Neural cell (in vitro differentiated cells): ENCODE measurements at regions not wholly inside any gene's neighbourhood (a gene's known extent, or its start where the extent isn't known, plus 50 kb on each side); places are given as distances from the start of the nearest gene placed in this dataset.

Source experiments
- H2AFZ ChIP-seq: fragments of 200-600, 300-800 bp; sonication (generic), shearing (Covaris generic); 2 replicates; pipeline ENCODE4 v1.6.0; 2014; ENCODE audit warnings: low read depth, mild to moderate bottlenecking, antibody characterized with exemption, low read length, moderate library complexity
- H3F3A ChIP-seq: fragments of 200-600 bp; shearing (Covaris generic); 2 replicates; pipeline ENCODE4 v1.6.1; 2016; ENCODE audit warnings: mild to moderate bottlenecking, moderate library complexity, mixed read lengths, antibody characterized with exemption, low read length; ENCODE audit not compliant: insufficient read depth, poor library complexity, severe bottlenecking
- H3K27ac ChIP-seq: fragments of 200-600, 300-800 bp; sonication (generic), shearing (Covaris generic); 2 replicates; pipeline ENCODE4 v1.5.1; 2014; ENCODE audit warnings: mild to moderate bottlenecking, low read length, moderate library complexity
- H3K27me3 ChIP-seq: fragments of 300-800, 200-600 bp; sonication (generic), shearing (Covaris generic); 2 replicates; pipeline ENCODE4 v1.6.0; 2014; ENCODE audit warnings: mild to moderate bottlenecking, low read depth, low read length, moderate library complexity; ENCODE audit not compliant: insufficient read depth
- H3K36me3 ChIP-seq: fragments of 300-800, 200-600 bp; sonication (generic), shearing (Covaris generic); 2 replicates; pipeline ENCODE4 v1.5.1; 2014; ENCODE audit warnings: mild to moderate bottlenecking, antibody characterized with exemption, low read length, moderate library complexity; ENCODE audit not compliant: insufficient read depth
- H3K4me2 ChIP-seq: fragments of 300-800, 200-600 bp; sonication (generic), shearing (Covaris generic); 2 replicates; pipeline ENCODE4 v1.6.0; 2014; ENCODE audit warnings: mild to moderate bottlenecking, low read length
- H3K4me3 ChIP-seq: fragments of 300-800, 200-600 bp; sonication (generic), shearing (Covaris generic); 2 replicates; pipeline ENCODE4 v1.5.1; 2014; ENCODE audit warnings: mild to moderate bottlenecking, low read length, moderate library complexity
- H3K79me2 ChIP-seq: fragments of 200-600 bp; shearing (Covaris generic); replicated peaks from 2 replicates; pipeline ENCODE4 v1.6.0; 2014; ENCODE audit warnings: mild to moderate bottlenecking, low read length, moderate library complexity; ENCODE audit not compliant: insufficient read depth
- H3K9ac ChIP-seq: fragments of 300-800, 200-600 bp; sonication (generic), shearing (Covaris generic); 2 replicates; pipeline ENCODE4 v1.6.1; 2016; ENCODE audit warnings: mild to moderate bottlenecking, low read length, mixed read lengths
- H3K9me2 ChIP-seq: fragments of 200-600 bp; shearing (Covaris generic); 2 replicates; pipeline ENCODE4 v1.6.1; 2016; ENCODE audit warnings: mild to moderate bottlenecking, low read length, mixed read lengths; ENCODE audit not compliant: insufficient read depth
- H3K9me3 ChIP-seq: fragments of 200-600, 300-800 bp; sonication (generic), shearing (Covaris generic); 2 replicates; pipeline ENCODE4 v1.6.1; 2016; ENCODE audit warnings: mild to moderate bottlenecking, mixed run types, low read length, moderate library complexity, mixed read lengths
- H4K20me1 ChIP-seq: fragments of 200-600 bp; shearing (Covaris generic); 2 replicates; pipeline ENCODE4 v1.6.1; 2016; ENCODE audit warnings: mild to moderate bottlenecking, mixed run types; ENCODE audit not compliant: insufficient read depth
- EP300 ChIP-seq: fragments of 450-650 bp; conservative IDR thresholded peaks from 2 replicates; pipeline ENCODE4 v1.6.1; 2014; ENCODE audit warnings: antibody characterized with exemption, mild to moderate bottlenecking, moderate library complexity; ENCODE audit not compliant: poor library complexity, severe bottlenecking
- EZH2 ChIP-seq: fragments of 200-600, 300-800 bp; shearing (Covaris generic), sonication (generic); IDR thresholded peaks from 2 replicates; pipeline ENCODE4 v1.6.1; 2014; ENCODE audit warnings: antibody characterized with exemption, low read length, borderline replicate concordance, mild to moderate bottlenecking; ENCODE audit not compliant: insufficient read depth, poor library complexity, severe bottlenecking
- MXI1 ChIP-seq: fragments of 450-650 bp; conservative IDR thresholded peaks from 2 replicates; pipeline ENCODE4 v1.6.1; 2014; ENCODE audit warnings: antibody characterized with exemption, mild to moderate bottlenecking; ENCODE audit not compliant: poor library complexity, severe bottlenecking
- POLR2AphosphoS5 ChIP-seq: IDR thresholded peaks from 2 replicates; pipeline ENCODE4 v1.6.1; 2012
- RAD21 ChIP-seq: fragments of 450-650 bp; conservative IDR thresholded peaks from 2 replicates; pipeline ENCODE4 v1.6.1; 2014; ENCODE audit warnings: antibody characterized with exemption, mild to moderate bottlenecking, moderate library complexity
- SMC3 ChIP-seq: fragments of 450-650 bp; conservative IDR thresholded peaks from 2 replicates; pipeline ENCODE4 v1.6.1; 2014; ENCODE audit warnings: antibody characterized with exemption, mild to moderate bottlenecking, moderate library complexity; ENCODE audit not compliant: poor library complexity
- TAF1 ChIP-seq: IDR thresholded peaks from 2 replicates; pipeline ENCODE4 v1.6.1; 2012; ENCODE audit warnings: low read depth
- TF ChIP-seq, protein P1 (sequence below): IDR thresholded peaks from 2 replicates; pipeline ENCODE4 v1.6.1; 2012; ENCODE audit warnings: borderline replicate concordance
- TF ChIP-seq, protein P2 (sequence below): fragments of 450-650 bp; IDR thresholded peaks from 2 replicates; pipeline ENCODE4 v1.5.1; 2014; ENCODE audit warnings: antibody characterized with exemption, mild to moderate bottlenecking, moderate library complexity; ENCODE audit not compliant: poor library complexity, severe bottlenecking

DNA sequence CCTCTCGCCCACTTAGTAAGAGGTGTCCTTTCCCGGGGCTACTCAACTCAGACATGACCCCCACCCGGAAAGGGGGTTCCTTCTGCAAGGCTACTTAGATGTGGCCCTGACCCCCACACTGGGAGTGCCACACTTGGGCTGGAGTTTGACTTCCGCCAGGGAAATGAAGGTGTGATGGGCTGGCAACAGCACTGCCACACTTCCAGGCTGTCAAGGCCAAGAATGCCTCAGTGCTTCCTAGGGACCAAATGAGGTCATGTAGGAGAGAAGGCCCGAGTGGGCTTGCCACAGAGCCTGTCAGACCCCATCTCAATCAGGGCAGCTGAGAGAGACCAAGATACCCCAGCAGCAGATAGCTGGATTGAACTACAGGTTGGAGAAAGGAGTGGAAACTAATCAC is 55.5 kb downstream of the DRD1 start:
- Histone ChIP-seq H3K27me3 (no peaks in the 10 kb centered on the region), H3K36me3 (no peaks in the 10 kb centered on the region), H3K9me2 (no peaks in the 10 kb centered on the region), H3F3A (no peaks in the 10 kb centered on the region), H3K9me3 (no peaks in the 10 kb centered on the region), H3K9ac (no peak overlapping the region), H3K4me2 (no peak overlapping the region), H2AFZ (no peak overlapping the region), H3K4me3 (no peak overlapping the region), H3K79me2 (no peaks in the 10 kb centered on the region), H3K27ac (no peak overlapping the region), H4K20me1 (no peaks in the 10 kb centered on the region)
- TF ChIP-seq, protein P1, sequence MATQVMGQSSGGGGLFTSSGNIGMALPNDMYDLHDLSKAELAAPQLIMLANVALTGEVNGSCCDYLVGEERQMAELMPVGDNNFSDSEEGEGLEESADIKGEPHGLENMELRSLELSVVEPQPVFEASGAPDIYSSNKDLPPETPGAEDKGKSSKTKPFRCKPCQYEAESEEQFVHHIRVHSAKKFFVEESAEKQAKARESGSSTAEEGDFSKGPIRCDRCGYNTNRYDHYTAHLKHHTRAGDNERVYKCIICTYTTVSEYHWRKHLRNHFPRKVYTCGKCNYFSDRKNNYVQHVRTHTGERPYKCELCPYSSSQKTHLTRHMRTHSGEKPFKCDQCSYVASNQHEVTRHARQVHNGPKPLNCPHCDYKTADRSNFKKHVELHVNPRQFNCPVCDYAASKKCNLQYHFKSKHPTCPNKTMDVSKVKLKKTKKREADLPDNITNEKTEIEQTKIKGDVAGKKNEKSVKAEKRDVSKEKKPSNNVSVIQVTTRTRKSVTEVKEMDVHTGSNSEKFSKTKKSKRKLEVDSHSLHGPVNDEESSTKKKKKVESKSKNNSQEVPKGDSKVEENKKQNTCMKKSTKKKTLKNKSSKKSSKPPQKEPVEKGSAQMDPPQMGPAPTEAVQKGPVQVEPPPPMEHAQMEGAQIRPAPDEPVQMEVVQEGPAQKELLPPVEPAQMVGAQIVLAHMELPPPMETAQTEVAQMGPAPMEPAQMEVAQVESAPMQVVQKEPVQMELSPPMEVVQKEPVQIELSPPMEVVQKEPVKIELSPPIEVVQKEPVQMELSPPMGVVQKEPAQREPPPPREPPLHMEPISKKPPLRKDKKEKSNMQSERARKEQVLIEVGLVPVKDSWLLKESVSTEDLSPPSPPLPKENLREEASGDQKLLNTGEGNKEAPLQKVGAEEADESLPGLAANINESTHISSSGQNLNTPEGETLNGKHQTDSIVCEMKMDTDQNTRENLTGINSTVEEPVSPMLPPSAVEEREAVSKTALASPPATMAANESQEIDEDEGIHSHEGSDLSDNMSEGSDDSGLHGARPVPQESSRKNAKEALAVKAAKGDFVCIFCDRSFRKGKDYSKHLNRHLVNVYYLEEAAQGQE = no peak
- TF ChIP-seq TAF1 (no peak), EP300 (no peak), SMC3 (no peak), POLR2AphosphoS5 (no peak), EZH2 (no peak), MXI1 (no peak), RAD21 (no peak)
- TF ChIP-seq, protein P2, sequence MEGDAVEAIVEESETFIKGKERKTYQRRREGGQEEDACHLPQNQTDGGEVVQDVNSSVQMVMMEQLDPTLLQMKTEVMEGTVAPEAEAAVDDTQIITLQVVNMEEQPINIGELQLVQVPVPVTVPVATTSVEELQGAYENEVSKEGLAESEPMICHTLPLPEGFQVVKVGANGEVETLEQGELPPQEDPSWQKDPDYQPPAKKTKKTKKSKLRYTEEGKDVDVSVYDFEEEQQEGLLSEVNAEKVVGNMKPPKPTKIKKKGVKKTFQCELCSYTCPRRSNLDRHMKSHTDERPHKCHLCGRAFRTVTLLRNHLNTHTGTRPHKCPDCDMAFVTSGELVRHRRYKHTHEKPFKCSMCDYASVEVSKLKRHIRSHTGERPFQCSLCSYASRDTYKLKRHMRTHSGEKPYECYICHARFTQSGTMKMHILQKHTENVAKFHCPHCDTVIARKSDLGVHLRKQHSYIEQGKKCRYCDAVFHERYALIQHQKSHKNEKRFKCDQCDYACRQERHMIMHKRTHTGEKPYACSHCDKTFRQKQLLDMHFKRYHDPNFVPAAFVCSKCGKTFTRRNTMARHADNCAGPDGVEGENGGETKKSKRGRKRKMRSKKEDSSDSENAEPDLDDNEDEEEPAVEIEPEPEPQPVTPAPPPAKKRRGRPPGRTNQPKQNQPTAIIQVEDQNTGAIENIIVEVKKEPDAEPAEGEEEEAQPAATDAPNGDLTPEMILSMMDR = no peak

DNA sequence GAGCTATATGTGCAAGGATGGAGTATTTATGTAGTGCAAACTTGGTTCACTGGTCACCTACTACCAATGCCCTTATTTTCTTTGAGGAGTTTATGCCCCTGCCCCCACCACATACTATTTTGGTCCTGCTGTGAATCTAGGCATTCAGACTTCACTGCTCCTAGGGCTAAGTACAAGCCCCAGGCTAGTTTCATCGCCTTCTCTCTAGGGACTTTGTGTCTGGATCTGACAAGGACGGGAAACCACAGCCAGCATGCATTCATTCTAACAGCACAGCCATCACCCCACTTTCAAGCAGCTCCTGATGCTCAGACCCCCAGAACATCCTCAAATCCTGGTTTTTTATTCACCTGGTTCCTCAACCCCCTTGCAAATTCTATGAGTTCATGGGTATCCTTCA is 56.8 kb downstream of the DRD1 start:
- H2AFZ ChIP-seq = no peak overlapping the region
- no peak overlapping the region for H3K9ac ChIP-seq
- no peaks in the 10 kb centered on the region for H3F3A ChIP-seq
- no peak overlapping the region for H3K4me3 ChIP-seq
- H3K9me3 ChIP-seq = no peaks in the 10 kb centered on the region
- H3K9me2 ChIP-seq = no peaks in the 10 kb centered on the region
- no peaks in the 10 kb centered on the region for H3K36me3 ChIP-seq
- no peak overlapping the region for H3K27ac ChIP-seq
- H3K4me2 ChIP-seq = no peak overlapping the region
- TF ChIP-seq TAF1 = no peak
- no peak for TF ChIP-seq EP300
- no peak for TF ChIP-seq EZH2
- no peak for TF ChIP-seq RAD21
- TF ChIP-seq MXI1 = no peak
- TF ChIP-seq, protein P1 = no peak
- no peak for TF ChIP-seq SMC3
- no peak for TF ChIP-seq POLR2AphosphoS5
- TF ChIP-seq, protein P2 = no peak
- H4K20me1 ChIP-seq = no peaks in the 10 kb centered on the region
- H3K79me2 ChIP-seq = no peaks in the 10 kb centered on the region
- H3K27me3 ChIP-seq = no peaks in the 10 kb centered on the region
